NCI-H2029 (cell line): ENCODE measurements at regions not wholly inside any gene's neighbourhood (a gene's known extent, or its start where the extent isn't known, plus 50 kb on each side); places are given as distances from the start of the nearest gene placed in this dataset.

Source experiments
- DNase-seq: peaks from one replicate; lab custom pipeline; 2025; lab: John Stamatoyannopoulos, UW

DNA sequence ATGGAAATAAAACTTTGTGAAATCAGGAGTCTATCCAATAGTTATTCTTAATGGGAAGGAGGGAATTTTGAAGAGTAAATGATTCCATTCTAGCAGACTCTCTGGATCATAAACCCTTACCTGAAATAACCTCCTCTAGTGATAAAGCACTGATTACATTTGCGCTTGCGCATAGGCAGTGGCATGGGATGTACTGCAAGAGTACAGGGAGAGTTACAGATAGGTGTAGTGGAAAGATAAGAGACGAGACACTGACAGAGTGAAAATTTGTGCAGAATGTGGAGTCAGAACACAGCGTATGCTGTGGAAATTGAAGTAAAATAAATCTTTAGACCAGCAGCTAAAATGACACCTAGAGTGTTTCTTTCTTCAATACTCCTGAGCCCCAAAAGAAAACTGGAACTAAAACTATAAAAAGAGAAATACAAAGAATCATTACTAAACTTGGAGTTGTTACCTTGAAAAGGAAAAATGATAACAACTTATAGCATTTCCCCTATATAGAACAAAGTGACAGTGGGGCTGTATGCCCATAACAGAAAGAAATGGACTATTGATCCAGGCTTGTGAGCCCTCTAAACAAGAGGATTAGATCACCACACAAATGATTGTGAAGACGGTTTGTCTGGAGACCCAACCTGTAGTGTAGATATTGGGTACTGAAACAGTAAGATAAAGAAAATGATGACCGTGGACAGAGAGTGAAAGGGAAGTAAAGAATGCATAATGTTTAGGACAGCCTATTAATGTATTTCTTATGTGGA is 1471.2 kb upstream of the NUDT12 start:
- DNase-seq = no peak

DNA sequence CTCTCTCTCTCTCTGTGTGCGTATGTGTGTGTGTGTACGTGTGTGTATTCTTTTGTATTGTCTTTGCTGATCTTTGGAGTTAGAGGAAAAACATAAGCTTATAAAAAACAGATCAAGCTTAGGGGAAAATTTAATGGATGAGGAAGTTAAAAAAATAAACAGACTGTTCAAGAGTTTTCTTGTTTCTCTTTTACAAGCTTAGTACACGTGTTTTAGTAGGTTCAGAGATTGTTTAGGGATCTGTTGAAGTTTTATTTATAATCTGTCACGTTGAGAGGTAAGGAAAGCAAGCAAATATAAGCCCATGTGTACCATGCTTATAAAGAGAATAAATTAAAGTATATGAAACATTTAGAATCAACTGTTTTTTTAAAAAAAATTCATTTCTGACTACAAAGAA is 1470.3 kb upstream of the NUDT12 start:
- DNase-seq = no peak

- DNase-seq = no peak
Observed at GRCh38 chr5:105030153-105030552, 1467.6 kb upstream of the NUDT12 start.

DNA sequence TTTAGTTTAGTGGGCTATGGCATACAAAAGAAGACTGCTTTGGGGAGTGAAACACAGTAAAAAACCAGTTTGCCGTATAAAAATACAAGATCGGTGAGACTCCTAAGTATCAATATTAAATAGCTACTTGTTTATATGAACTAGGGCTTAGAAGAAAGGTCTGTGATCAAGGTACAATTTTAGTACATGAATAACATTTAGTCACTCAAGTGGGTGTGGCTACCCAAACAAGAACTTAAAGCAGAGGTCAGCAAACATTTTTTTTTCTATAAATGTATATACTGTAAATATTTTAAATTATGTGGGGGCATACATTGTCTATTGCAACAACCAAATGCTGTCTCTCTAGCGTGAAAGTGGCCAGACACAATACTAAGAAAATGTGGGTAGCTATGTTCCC is 1452.5 kb upstream of the NUDT12 start:
- no peak for DNase-seq

- no peak for DNase-seq
Observed at GRCh38 chr5:104998572-104998971, 1436.0 kb upstream of the NUDT12 start.

DNA sequence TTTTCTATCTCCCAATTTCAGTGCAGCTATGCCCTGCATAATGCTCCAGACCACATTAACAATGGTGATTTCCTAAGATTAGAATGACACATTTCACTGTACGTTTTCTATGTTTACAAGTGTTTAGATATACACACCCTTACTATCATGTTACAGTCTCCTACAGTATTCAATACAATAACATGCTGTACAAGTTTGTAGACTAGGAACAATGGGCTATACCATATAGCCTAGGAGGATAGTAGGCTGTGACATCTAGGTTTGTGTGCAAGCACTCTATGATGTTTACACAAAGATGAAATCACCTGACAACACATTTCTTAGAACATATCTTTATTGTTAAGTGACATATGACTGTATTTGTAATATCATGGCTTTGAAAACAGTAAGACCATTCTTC is 1435.6 kb upstream of the NUDT12 start:
- no peak for DNase-seq

DNA sequence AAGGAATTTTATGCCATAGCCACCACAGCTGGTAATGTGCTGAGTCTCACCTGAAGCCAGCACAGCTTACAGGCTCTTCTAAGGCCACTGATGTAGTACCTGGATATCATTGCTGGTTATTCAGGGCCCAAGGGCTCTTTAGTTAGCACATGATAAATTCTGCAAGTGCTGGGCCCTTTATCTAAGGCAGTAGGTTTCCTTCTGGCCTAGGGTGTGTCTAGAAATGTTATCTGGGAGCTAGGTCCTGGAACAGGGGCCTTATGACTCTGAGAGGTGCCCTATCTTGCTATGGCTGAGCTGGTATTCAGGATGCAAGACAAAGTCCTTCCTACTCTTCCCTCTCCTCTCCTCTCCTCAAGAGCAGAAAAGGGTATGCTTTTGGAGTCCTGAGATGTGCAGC is 1424.5 kb upstream of the NUDT12 start:
- DNase-seq = no peak

- DNase-seq = peak; percentile 31
Observed at GRCh38 chr5:104977529-104977928, 1414.9 kb upstream of the NUDT12 start.

GRCh38 chr5:104967806-104968410 is 1405.3 kb upstream of the NUDT12 start:
- DNase-seq = no peak

DNA sequence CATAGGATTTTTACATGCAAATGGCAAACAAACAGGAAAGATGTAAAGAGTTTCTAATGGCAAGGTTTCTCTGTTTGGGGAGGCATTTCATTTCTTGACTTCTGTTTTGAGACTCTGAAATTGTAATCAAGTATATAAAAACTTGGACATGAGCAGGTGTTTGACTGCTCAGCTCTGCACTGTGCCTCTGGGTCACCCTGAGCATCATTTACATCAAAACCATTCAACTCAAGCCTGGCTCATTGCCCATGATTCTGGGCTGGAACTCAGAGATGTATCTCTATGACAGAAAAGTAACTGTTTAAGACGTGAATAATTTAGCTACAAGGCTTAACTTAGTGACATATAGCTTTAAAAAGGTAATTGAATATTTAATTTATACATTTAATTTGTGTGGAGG is 1402.4 kb upstream of the NUDT12 start:
- DNase-seq = no peak

GRCh38 chr5:104955479-104955878 is 1392.9 kb upstream of the NUDT12 start:
- no peak for DNase-seq

DNA sequence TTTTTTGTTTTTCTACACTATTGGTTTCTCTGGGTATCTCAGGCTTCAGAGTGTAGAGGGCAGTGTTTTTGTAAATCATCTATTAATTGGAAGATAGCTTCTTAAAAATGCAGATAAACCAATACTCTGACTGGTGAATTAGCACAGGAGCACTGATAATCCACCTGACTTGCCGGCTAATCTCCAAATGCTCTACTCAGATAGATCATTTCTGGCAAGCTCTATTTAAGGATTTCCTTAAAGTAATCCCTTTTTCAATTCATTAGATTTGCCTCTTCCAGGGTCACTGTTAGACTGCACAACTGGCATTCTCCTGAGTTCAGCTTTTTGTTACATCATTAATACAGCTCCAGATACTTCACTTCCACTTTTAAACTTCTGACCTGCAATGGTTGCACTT is 1390.3 kb upstream of the NUDT12 start:
- DNase-seq = no peak

- no peak for DNase-seq
Observed at GRCh38 chr5:104951829-104952228, 1389.2 kb upstream of the NUDT12 start.

DNA sequence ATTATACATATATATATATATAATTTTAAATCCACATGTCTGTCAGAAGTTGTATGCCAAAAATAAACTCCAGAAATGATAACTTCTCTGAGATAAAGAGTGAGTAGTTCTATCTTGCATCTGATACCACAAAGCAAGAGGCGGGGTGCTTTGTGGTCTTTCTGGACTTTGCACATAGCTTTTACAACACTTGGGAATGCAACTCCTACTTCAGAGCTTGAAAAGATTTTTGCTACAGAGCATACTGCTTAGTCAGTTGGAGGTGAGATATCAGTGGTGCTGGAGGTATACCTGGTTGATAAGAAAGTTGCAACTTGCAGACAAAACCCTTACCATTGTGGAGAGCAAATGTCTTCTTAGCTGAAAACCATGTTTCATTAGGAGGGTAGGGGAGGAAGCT is 1384.5 kb upstream of the NUDT12 start:
- no peak for DNase-seq

GRCh38 chr5:104942735-104943134 is 1380.1 kb upstream of the NUDT12 start:
- DNase-seq = no peak

DNA sequence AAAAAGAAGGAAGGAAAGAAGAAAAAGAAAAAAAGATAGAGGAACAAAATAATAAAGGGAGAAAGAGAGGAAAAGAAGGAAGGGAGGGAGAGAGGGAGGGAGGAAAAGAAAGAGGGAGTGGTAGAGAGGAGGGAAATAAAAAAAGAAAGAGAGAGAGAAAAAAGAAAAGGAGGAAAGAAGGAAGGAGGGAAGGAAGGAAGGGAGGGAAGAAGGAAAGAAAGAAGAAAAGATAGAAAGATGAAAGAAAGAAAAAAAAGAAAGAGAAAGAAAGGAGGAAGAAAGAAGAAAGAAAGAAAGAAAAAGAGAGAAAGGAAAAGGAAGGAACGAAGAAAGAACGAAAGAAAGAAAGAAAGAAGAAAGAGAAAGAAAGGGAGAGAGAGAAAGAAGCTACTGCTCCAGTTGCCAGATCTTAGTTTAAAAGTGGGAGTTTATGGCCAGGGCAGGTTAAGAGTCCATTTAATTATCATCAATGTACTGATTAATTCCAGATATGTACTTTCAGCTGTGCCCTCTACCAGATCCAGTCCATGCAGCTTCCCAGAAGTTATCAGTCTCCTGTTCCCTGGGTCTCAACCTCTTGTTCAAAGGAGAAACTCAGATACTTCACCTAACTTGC is 1378.5 kb upstream of the NUDT12 start:
- no peak for DNase-seq

- no peak for DNase-seq
Observed at GRCh38 chr5:104937598-104937997, 1375.0 kb upstream of the NUDT12 start.

GRCh38 chr5:104932431-104932830 is 1369.8 kb upstream of the NUDT12 start:
- DNase-seq = no peak

DNA sequence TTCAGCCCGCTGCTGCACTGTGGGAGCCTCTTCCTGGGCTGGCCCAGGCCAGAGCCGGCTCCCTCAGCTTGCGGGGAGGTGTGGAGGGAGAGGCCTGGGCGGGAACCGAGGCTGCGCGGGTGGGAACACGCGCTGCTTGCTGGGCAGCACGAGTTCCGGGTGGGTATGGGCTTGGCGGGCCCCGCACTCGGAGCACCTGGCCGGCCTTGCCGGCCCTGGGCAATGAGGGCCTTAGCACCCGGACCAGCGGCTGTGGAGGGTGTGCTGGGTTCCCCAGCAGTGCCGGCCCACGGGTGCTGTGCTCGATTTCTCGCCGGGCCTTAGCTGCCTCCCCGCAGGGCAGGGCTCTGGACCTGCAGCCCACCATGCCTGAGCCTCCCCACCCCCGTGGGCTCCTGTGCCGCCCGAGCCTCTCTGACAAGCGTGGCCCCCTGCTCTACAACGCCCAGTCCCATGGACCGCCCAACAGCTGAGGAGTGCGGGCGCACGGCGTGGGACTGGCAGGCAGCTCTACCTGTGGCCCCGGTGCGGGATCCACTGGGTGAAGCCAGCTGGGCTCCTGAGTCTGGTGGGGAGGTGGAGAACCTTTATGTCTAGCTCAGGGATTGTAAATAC is 1366.4 kb upstream of the NUDT12 start:
- no peak for DNase-seq

GRCh38 chr5:104915226-104915625 is 1352.6 kb upstream of the NUDT12 start:
- no peak for DNase-seq

GRCh38 chr5:104914536-104915070 is 1352.0 kb upstream of the NUDT12 start:
- no peak for DNase-seq

DNA sequence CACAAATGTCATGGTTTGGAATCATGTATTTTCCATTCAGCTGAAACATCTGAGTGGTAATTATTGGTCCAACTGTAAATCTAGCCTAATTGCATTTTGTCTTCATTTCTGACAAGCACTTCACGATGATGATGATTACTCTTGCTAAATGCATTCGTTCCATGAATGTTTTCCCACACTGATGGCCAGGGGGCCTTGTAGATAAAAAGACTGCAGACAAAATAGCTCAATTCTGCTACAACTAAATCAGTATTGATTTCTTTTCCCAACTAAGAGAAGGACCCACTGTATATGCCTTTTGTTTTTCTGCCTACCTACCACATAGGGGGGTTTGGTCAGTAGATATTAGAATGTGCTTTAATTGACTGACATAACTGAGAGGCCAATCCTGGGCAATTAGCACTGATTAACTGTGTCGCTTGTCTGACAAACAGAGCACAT is 1351.3 kb upstream of the NUDT12 start:
- no peak for DNase-seq

GRCh38 chr5:104909803-104910202 is 1347.2 kb upstream of the NUDT12 start:
- no peak for DNase-seq
